CD4-positive, alpha-beta T cell (primary cell): ENCODE measurements at regions not wholly inside any gene's neighbourhood (a gene's known extent, or its start where the extent isn't known, plus 50 kb on each side); places are given as distances from the start of the nearest gene placed in this dataset.
"Not testable (repeated sequence)": the region's sequence is repeated elsewhere in the genome, so short reads cannot be mapped to it uniquely, and the experiment has no call there.

Experiments
- ATAC-seq: fragments of 200-7000 bp; cut with Tn5 transposase; one replicate; pipeline ENCODE4 v1.10.0; 2022; ENCODE audit warnings: mild to moderate bottlenecking; ENCODE audit not compliant: poor library complexity
- CTCF ChIA-PET: fragments of 350-600 bp; sonication (Branson Sonifier 250); formaldehyde crosslinking; loops from one replicate; lab custom pipeline; 2021; ENCODE audit warnings: antibody characterized with exemption, inconsistent platforms; lab: Charles Lee
- POLR2A ChIA-PET: fragments of 350-600 bp; sonication (Branson Sonifier 250); formaldehyde crosslinking; loops from one replicate; lab custom pipeline; 2021; ENCODE audit warnings: antibody characterized with exemption, inconsistent platforms; lab: Charles Lee
- DNase-seq, 14 experiments: peaks; one replicate each; pipeline ENCODE4 v3.0.0-alpha.2; 2013 to 2020; ENCODE audit warnings: mixed read lengths in 2 of 14
- H3K27ac ChIP-seq, 2 donors: one replicate each; pipeline versions ENCODE4 v1.5.1 to v1.7.0; 2013; ENCODE audit warnings: low read length in 2 of 2, low read depth in 1 of 2, mild to moderate bottlenecking in 1 of 2
- H3K27me3 ChIP-seq, 2 experiments: 1 replicate in 1 of 2; 2 replicates in 1 of 2; pipeline versions ENCODE4 v1.6.1 to v1.7.0; 2013; ENCODE audit warnings: low read length in 2 of 2, control low read depth in 1 of 2, mild to moderate bottlenecking in 1 of 2, moderate library complexity in 1 of 2; ENCODE audit not compliant: insufficient read depth in 2 of 2, control insufficient read depth in 1 of 2
- H3K36me3 ChIP-seq: one replicate; pipeline ENCODE4 v1.6.1; 2013; ENCODE audit warnings: low read length, control low read depth; ENCODE audit not compliant: insufficient read depth
- H3K4me1 ChIP-seq: one replicate; pipeline ENCODE4 v1.6.1; 2013; ENCODE audit warnings: low read length, control low read depth; ENCODE audit not compliant: insufficient read depth
- H3K4me3 ChIP-seq: one replicate; pipeline ENCODE4 v1.5.1; 2013; ENCODE audit warnings: mild to moderate bottlenecking, low read length, moderate library complexity
- H3K9me3 ChIP-seq, 2 experiments: 1 replicate in 1 of 2; 2 replicates in 1 of 2; pipeline versions ENCODE4 v1.6.1 to v1.7.0; 2013; ENCODE audit warnings: low read length in 2 of 2, mild to moderate bottlenecking in 2 of 2, control low read depth in 1 of 2, moderate library complexity in 1 of 2; ENCODE audit not compliant: control insufficient read depth in 1 of 2, insufficient read depth in 1 of 2
- H3K27ac Mint-ChIP-seq: one replicate; pipeline ENCODE4 v1.8.0; 2020; ENCODE audit warnings: mixed read lengths
- H3K27me3 Mint-ChIP-seq: one replicate; pipeline ENCODE4 v1.8.0; 2021; ENCODE audit warnings: mixed read lengths
- H3K36me3 Mint-ChIP-seq: one replicate; pipeline ENCODE4 v1.8.0; 2021; ENCODE audit warnings: low read depth, mixed read lengths
- H3K4me1 Mint-ChIP-seq: one replicate; pipeline ENCODE4 v1.8.0; 2021; ENCODE audit warnings: low read depth, mixed read lengths
- H3K4me3 Mint-ChIP-seq: one replicate; pipeline ENCODE4 v1.8.0; 2020; ENCODE audit warnings: mild to moderate bottlenecking, mixed read lengths
- H3K9me3 Mint-ChIP-seq: one replicate; pipeline ENCODE4 v1.8.0; 2020; ENCODE audit warnings: mixed read lengths
- CTCF ChIP-seq: fragments of 200-600 bp; IDR thresholded peaks from one replicate; pipeline ENCODE4 v1.8.0; 2022; ENCODE audit warnings: antibody characterized with exemption, mild to moderate bottlenecking
- intact Hi-C, 2 experiments: fragments of 100-400 bp; cut with DNase I in 1 of 2; cut with micrococcal nuclease in 1 of 2; formaldehyde crosslinking; loops; one replicate each; pipeline versions ENCODE4 v1.15.1 to v1.9.0; 2023 to 2025; cut with DNase I, micrococcal nuclease

GRCh38 chr15:21268436-21268940 is 171.8 kb downstream of the POTEB3 start:
- no peak for DNase-seq

GRCh38 chr15:21267671-21268395 is 172.5 kb downstream of the POTEB3 start:
- Histone ChIP-seq H3K4me1 (no peaks in the 10 kb centered on the region), H3K36me3 (no peaks in the 10 kb centered on the region), H3K27ac (no peak overlapping the region), H3K4me3 (no peak overlapping the region), H3K9me3 (peaks cover 0 to 7% of the 10 kb centered on the region in 2 experiments), H3K27me3 (peaks cover 2 to 4% of the 10 kb centered on the region in 2 experiments)
- Mint-ChIP-seq H3K9me3 (no peaks in the 10 kb centered on the region), H3K4me1 (no peaks in the 10 kb centered on the region), H3K27me3 (peaks cover 8% of the 10 kb centered on the region), H3K4me3 (no peak overlapping the region), H3K27ac (no peak overlapping the region), H3K36me3 (no peaks in the 10 kb centered on the region)
- intact Hi-C loops: no loop called here
- no peak for DNase-seq
- CTCF ChIA-PET: no interaction called here
- TF ChIP-seq CTCF: no peak
- no peak for ATAC-seq
- POLR2A ChIA-PET: no interaction called here

More at GRCh38 chr15:21268436-21268940, 171.8 kb downstream of the POTEB3 start:
- Mint-ChIP-seq H3K9me3 (no peaks in the 10 kb centered on the region), H3K4me3 (no peak overlapping the region), H3K27ac (no peak overlapping the region), H3K4me1 (no peaks in the 10 kb centered on the region), H3K36me3 (no peaks in the 10 kb centered on the region), H3K27me3 (peaks cover 8% of the 10 kb centered on the region)
- peaks cover 0 to 7% of the 10 kb centered on the region in 2 experiments for H3K9me3 ChIP-seq
- ChIA-PET POLR2A (interaction anchor here (1.3 kb wide), 1 partner anchor 16 kb away, joined by 3 read pairs; no protein-coding TSS in a partner anchor), CTCF (no interaction called here)
- no peaks in the 10 kb centered on the region for H3K4me1 ChIP-seq
- H3K27me3 ChIP-seq: peaks cover 2 to 4% of the 10 kb centered on the region in 2 experiments
- H3K36me3 ChIP-seq: no peaks in the 10 kb centered on the region
- H3K27ac ChIP-seq: no peak overlapping the region
- no peak for ATAC-seq
- intact Hi-C loops: no loop called here
- no peak for TF ChIP-seq CTCF
- H3K4me3 ChIP-seq: no peak overlapping the region

GRCh38 chr15:21267226-21267625 is 173.1 kb downstream of the POTEB3 start:
- Histone ChIP-seq H3K4me3 (no peak overlapping the region), H3K9me3 (peaks cover 0 to 12% of the 10 kb centered on the region in 2 experiments), H3K36me3 (no peaks in the 10 kb centered on the region), H3K27ac (no peak overlapping the region), H3K4me1 (no peaks in the 10 kb centered on the region), H3K27me3 (peaks cover 2 to 4% of the 10 kb centered on the region in 2 experiments)
- intact Hi-C loops: no loop called here
- no peaks in the 10 kb centered on the region for H3K36me3 Mint-ChIP-seq
- DNase-seq: no peak
- no peaks in the 10 kb centered on the region for H3K9me3 Mint-ChIP-seq
- POLR2A ChIA-PET: no interaction called here
- no peak overlapping the region for H3K4me3 Mint-ChIP-seq
- peaks cover 12% of the 10 kb centered on the region for H3K27me3 Mint-ChIP-seq
- H3K4me1 Mint-ChIP-seq: no peaks in the 10 kb centered on the region
- CTCF ChIA-PET: no interaction called here
- no peak for ATAC-seq
- no peak for TF ChIP-seq CTCF
- H3K27ac Mint-ChIP-seq: no peak overlapping the region

- H3K9me3 Mint-ChIP-seq, H3K27ac ChIP-seq, intact Hi-C loops, H3K4me1 Mint-ChIP-seq, H3K36me3 Mint-ChIP-seq, H3K4me3 ChIP-seq, H3K27me3 ChIP-seq, H3K4me1 ChIP-seq, ATAC-seq, POLR2A ChIA-PET, H3K4me3 Mint-ChIP-seq, H3K27ac Mint-ChIP-seq, H3K36me3 ChIP-seq, DNase-seq: not testable (repeated sequence)
- H3K27me3 Mint-ChIP-seq: peaks cover 12% of the 10 kb centered on the region
- CTCF ChIA-PET: interaction anchor here (2.0 kb wide), 1 partner anchor 14 kb away, joined by 4 read pairs; no protein-coding TSS in a partner anchor
- peaks cover 0 to 28% of the 10 kb centered on the region in 2 experiments for H3K9me3 ChIP-seq
Observed at GRCh38 chr15:21265628-21266027, 174.7 kb downstream of the POTEB3 start.
